Endodermal cell (in vitro differentiated cells): ENCODE measurements at regions not wholly inside any gene's neighbourhood (a gene's known extent, or its start where the extent isn't known, plus 50 kb on each side); places are given as distances from the start of the nearest gene placed in this dataset.

Source experiments
- DNase-seq: peaks from one replicate; pipeline ENCODE4 v3.0.0-alpha.2; 2017
- H3K27ac ChIP-seq: 2 replicates; pipeline ENCODE4 v1.5.1; 2013; ENCODE audit warnings: mild to moderate bottlenecking, low read depth, low read length, moderate library complexity
- H3K27me3 ChIP-seq: 2 replicates; pipeline ENCODE4 v1.6.1; 2013; ENCODE audit warnings: mild to moderate bottlenecking, low read length, moderate library complexity; ENCODE audit not compliant: insufficient read depth, control insufficient read depth, poor library complexity, severe bottlenecking
- H3K36me3 ChIP-seq: 2 replicates; pipeline ENCODE4 v1.7.0; 2013; ENCODE audit warnings: mild to moderate bottlenecking, low read length, moderate library complexity; ENCODE audit not compliant: control insufficient read depth, insufficient read depth
- H3K4me1 ChIP-seq: one replicate; pipeline ENCODE4 v1.7.0; 2013; ENCODE audit warnings: low read length; ENCODE audit not compliant: control insufficient read depth, insufficient read depth
- H3K4me3 ChIP-seq: 2 replicates; pipeline ENCODE4 v1.5.1; 2013; ENCODE audit warnings: mild to moderate bottlenecking, low read length, moderate library complexity
- H3K9ac ChIP-seq: 2 replicates; pipeline ENCODE4 v1.6.1; 2013; ENCODE audit warnings: mild to moderate bottlenecking, low read length, moderate library complexity; ENCODE audit not compliant: poor library complexity, severe bottlenecking; ENCODE audit errors: extremely low read depth
- H3K9me3 ChIP-seq: 2 replicates; pipeline ENCODE4 v1.6.1; 2013; ENCODE audit warnings: mild to moderate bottlenecking, low read length, moderate library complexity; ENCODE audit not compliant: control insufficient read depth
- H3K27ac Mint-ChIP-seq: 2 replicates; pipeline ENCODE4 v1.8.0; 2020; ENCODE audit warnings: mixed read lengths
- H3K27me3 Mint-ChIP-seq: 2 replicates; pipeline ENCODE4 v1.8.0; 2021; ENCODE audit warnings: mild to moderate bottlenecking, mixed read lengths; ENCODE audit not compliant: insufficient read depth
- H3K36me3 Mint-ChIP-seq: 2 replicates; pipeline ENCODE4 v1.8.0; 2020; ENCODE audit warnings: low read depth, mixed read lengths
- H3K4me1 Mint-ChIP-seq: 2 replicates; pipeline ENCODE4 v1.8.0; 2020; ENCODE audit warnings: mixed read lengths
- H3K4me3 Mint-ChIP-seq: 2 replicates; pipeline ENCODE4 v1.8.0; 2020; ENCODE audit warnings: mild to moderate bottlenecking, moderate library complexity, mixed read lengths
- H3K9me3 Mint-ChIP-seq: 2 replicates; pipeline ENCODE4 v1.8.0; 2020; ENCODE audit warnings: mild to moderate bottlenecking, mixed read lengths
- CTCF ChIP-seq: fragments of 200-600 bp; sonication (generic); conservative IDR thresholded peaks from 2 replicates; pipeline ENCODE4 v1.5.0; 2021; ENCODE audit warnings: antibody characterized with exemption, mild to moderate bottlenecking
- WGBS, 2 experiments: methylation state at CpG; one replicate each; pipeline versions ENCODE4 v1.1.5 to v1.1.7; 2013; ENCODE audit warnings: missing lambda C conversion rate in 2 of 2, mixed read lengths in 1 of 2; ENCODE audit not compliant: insufficient coverage in 1 of 2, insufficient read length in 1 of 2; 5-methylcytosine and 5-hydroxymethylcytosine counted together

- H3K4me1 Mint-ChIP-seq, result peaks cover 30% of the 10 kb centered on the region
- no peak overlapping the region for H3K4me3 Mint-ChIP-seq
- Histone ChIP-seq H3K27ac (no peak overlapping the region), H3K9me3 (peaks cover under 1% of the 10 kb centered on the region), H3K36me3 (no peaks in the 10 kb centered on the region), H3K9ac (no peak overlapping the region), H3K27me3 (peaks cover 75% of the 10 kb centered on the region), H3K4me1 (peaks cover 3% of the 10 kb centered on the region), H3K4me3 (no peak overlapping the region)
- WGBS, 2 experiments, result 84 to 93% methylated on average over 7 to 12 of the region's 12 CpGs
- H3K27ac Mint-ChIP-seq, result no peak overlapping the region
- H3K9me3 Mint-ChIP-seq, result peaks cover 2% of the 10 kb centered on the region
- no peak for DNase-seq
- peaks cover 52% of the 10 kb centered on the region for H3K27me3 Mint-ChIP-seq
- TF ChIP-seq CTCF, result no peak
- H3K36me3 Mint-ChIP-seq, result no peaks in the 10 kb centered on the region
Measured at GRCh38 chr11:119808407-119809185, 79.6 kb upstream of the NECTIN1 start.

DNA sequence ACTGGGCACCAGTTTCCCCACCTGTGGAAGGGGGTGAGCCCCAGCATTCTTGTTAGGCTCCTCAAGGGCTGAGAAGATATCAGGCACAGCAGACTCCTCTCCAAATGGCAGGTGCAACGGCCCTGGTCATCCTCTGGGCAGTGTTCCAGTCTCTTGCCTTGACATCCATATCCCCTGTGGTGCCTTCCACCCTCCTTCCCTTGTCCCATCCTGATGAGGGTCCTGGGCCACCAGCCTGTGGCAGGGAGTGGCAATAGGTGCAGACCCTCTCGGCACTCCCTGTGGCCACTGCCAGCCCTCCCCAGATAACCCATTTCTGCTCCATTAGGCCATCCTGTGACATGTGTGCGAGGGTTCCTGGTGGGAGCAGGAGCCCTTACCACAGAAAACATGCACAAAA is 78.8 kb upstream of the NECTIN1 start:
- peaks cover 75% of the 10 kb centered on the region for H3K27me3 ChIP-seq
- no peaks in the 10 kb centered on the region for H3K36me3 ChIP-seq
- H3K9me3 ChIP-seq, result no peaks in the 10 kb centered on the region
- H3K27ac ChIP-seq, result no peak overlapping the region
- H3K4me1 ChIP-seq, result peaks cover 3% of the 10 kb centered on the region
- Mint-ChIP-seq H3K27me3 (peaks cover 58% of the 10 kb centered on the region), H3K9me3 (no peaks in the 10 kb centered on the region), H3K27ac (no peak overlapping the region), H3K4me3 (no peak overlapping the region), H3K36me3 (no peaks in the 10 kb centered on the region), H3K4me1 (peaks cover 30% of the 10 kb centered on the region)
- H3K9ac ChIP-seq, result no peak overlapping the region
- no peak for TF ChIP-seq CTCF
- WGBS, 2 experiments, result 78 to 92% methylated on average over 1 to 3 of the region's 3 CpGs
- DNase-seq, result no peak
- no peak overlapping the region for H3K4me3 ChIP-seq

DNA sequence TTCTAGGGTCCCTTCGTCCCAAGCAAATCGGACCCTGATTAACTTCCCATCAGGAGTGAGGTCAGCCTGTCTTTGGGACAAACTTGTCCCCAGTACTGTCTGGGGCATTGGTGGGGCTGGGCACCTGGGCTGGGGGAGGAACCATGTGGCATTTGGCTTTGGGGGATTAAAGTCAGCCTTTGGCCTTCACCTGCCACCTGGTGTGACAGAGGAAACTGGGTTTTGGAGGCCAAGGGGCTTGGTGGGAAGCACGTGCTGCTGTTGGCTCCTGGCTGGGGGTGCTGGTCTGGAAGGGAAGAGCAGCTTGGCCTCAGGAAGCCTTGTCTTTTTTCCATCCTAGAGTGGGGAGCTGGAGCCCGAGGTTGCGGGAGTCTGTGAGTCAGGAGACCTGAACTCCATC is 78.4 kb upstream of the NECTIN1 start:
- Histone ChIP-seq H3K4me3 (no peak overlapping the region), H3K27me3 (peaks cover 71% of the 10 kb centered on the region), H3K9me3 (no peaks in the 10 kb centered on the region), H3K4me1 (peaks cover 3% of the 10 kb centered on the region), H3K9ac (no peak overlapping the region), H3K36me3 (no peaks in the 10 kb centered on the region), H3K27ac (no peak overlapping the region)
- 92% methylated on average over 4 to 5 of the region's 5 CpGs for WGBS, 2 experiments
- no peaks in the 10 kb centered on the region for H3K36me3 Mint-ChIP-seq
- TF ChIP-seq CTCF, result no peak
- H3K27ac Mint-ChIP-seq, result no peak overlapping the region
- H3K4me3 Mint-ChIP-seq, result no peak overlapping the region
- H3K9me3 Mint-ChIP-seq, result no peaks in the 10 kb centered on the region
- H3K27me3 Mint-ChIP-seq, result peaks cover 60% of the 10 kb centered on the region
- H3K4me1 Mint-ChIP-seq, result peaks cover 30% of the 10 kb centered on the region
- no peak for DNase-seq
